ENCODE measurements at regions not wholly inside any gene's neighbourhood (a gene's known extent, or its start where the extent isn't known, plus 50 kb on each side); places are given as distances from the start of the nearest gene placed in this dataset.

GRCh38 chr2:195370167-195370943 is 286.7 kb upstream of the SLC39A10 start:
- WGBS, 3 donors = 81 to 91% (median 89%) methylated on average over 4 of the region's 4 CpGs
- H3K27ac ChIP-seq (ENCODE audit: low read depth in 1 of 3, low read length in 2 of 3) = no peak overlapping the region
- no peaks in the 10 kb centered on the region for H3K9me3 ChIP-seq (ENCODE audit: control insufficient read depth in 2 of 2, insufficient read depth in 1 of 2, low read depth in 1 of 2, low read length in 1 of 2)
- H3K27me3 ChIP-seq (ENCODE audit: control insufficient read depth in 3 of 3, insufficient read depth in 3 of 3, low read length in 3 of 3) = no peaks in the 10 kb centered on the region
- no peak overlapping the region for H3K4me3 ChIP-seq (ENCODE audit: low read depth in 1 of 3, low read length in 3 of 3)
- no peak for FAIRE-seq
- H3K4me1 ChIP-seq (ENCODE audit: control insufficient read depth in 3 of 3, insufficient read depth in 2 of 3, low read depth in 1 of 3, low read length in 2 of 3) = no peaks in the 10 kb centered on the region
- no peaks in the 10 kb centered on the region for H3K36me3 ChIP-seq (ENCODE audit: control insufficient read depth in 3 of 3, insufficient read depth in 2 of 3, low read depth in 1 of 3, low read length in 3 of 3)
- no peak for DNase-seq

GRCh38 chr2:195369218-195369587 is 287.8 kb upstream of the SLC39A10 start:
- no peaks in the 10 kb centered on the region for H3K27me3 ChIP-seq (ENCODE audit: control insufficient read depth in 3 of 3, insufficient read depth in 3 of 3, low read length in 3 of 3)
- 0% methylated on average over 1 of the region's 1 CpG for WGBS, 3 donors
- no peak for FAIRE-seq
- DNase-seq = no peak
- no peak overlapping the region for H3K4me3 ChIP-seq (ENCODE audit: low read depth in 1 of 3, low read length in 3 of 3)
- H3K27ac ChIP-seq (ENCODE audit: low read depth in 1 of 3, low read length in 2 of 3) = no peak overlapping the region
- H3K9me3 ChIP-seq (ENCODE audit: control insufficient read depth in 2 of 2, insufficient read depth in 1 of 2, low read depth in 1 of 2, low read length in 1 of 2) = peaks cover 0 to 4% of the 10 kb centered on the region in 2 donors
- no peaks in the 10 kb centered on the region for H3K4me1 ChIP-seq (ENCODE audit: control insufficient read depth in 3 of 3, insufficient read depth in 2 of 3, low read depth in 1 of 3, low read length in 2 of 3)
- H3K36me3 ChIP-seq (ENCODE audit: control insufficient read depth in 3 of 3, insufficient read depth in 2 of 3, low read depth in 1 of 3, low read length in 3 of 3) = no peaks in the 10 kb centered on the region

- FAIRE-seq (no peak), DNase-seq (no peak)
- WGBS, 3 donors = 69 to 82% (median 77%) methylated on average over 6 of the region's 6 CpGs
- H3K9me3 ChIP-seq (ENCODE audit: control insufficient read depth in 2 of 2, insufficient read depth in 1 of 2, low read depth in 1 of 2, low read length in 1 of 2) = peaks cover 0 to 4% of the 10 kb centered on the region in 2 donors
- H3K4me1 ChIP-seq (ENCODE audit: control insufficient read depth in 3 of 3, insufficient read depth in 2 of 3, low read depth in 1 of 3, low read length in 2 of 3) = no peaks in the 10 kb centered on the region
- no peak overlapping the region for H3K4me3 ChIP-seq (ENCODE audit: low read depth in 1 of 3, low read length in 3 of 3)
- H3K36me3 ChIP-seq (ENCODE audit: control insufficient read depth in 3 of 3, insufficient read depth in 2 of 3, low read depth in 1 of 3, low read length in 3 of 3) = no peaks in the 10 kb centered on the region
- H3K27me3 ChIP-seq (ENCODE audit: control insufficient read depth in 3 of 3, insufficient read depth in 3 of 3, low read length in 3 of 3) = no peaks in the 10 kb centered on the region
- H3K27ac ChIP-seq (ENCODE audit: low read depth in 1 of 3, low read length in 2 of 3) = no peak overlapping the region
Observed at GRCh38 chr2:195368249-195369217, 288.5 kb upstream of the SLC39A10 start.

GRCh38 chr2:195367809-195368208 is 289.2 kb upstream of the SLC39A10 start:
- Histone ChIP-seq H3K27ac (ENCODE audit: low read depth in 1 of 3, low read length in 2 of 3) (no peak overlapping the region), H3K27me3 (ENCODE audit: control insufficient read depth in 3 of 3, insufficient read depth in 3 of 3, low read length in 3 of 3) (no peaks in the 10 kb centered on the region), H3K36me3 (ENCODE audit: control insufficient read depth in 3 of 3, insufficient read depth in 2 of 3, low read depth in 1 of 3, low read length in 3 of 3) (no peaks in the 10 kb centered on the region), H3K4me1 (ENCODE audit: control insufficient read depth in 3 of 3, insufficient read depth in 2 of 3, low read depth in 1 of 3, low read length in 2 of 3) (no peaks in the 10 kb centered on the region), H3K4me3 (ENCODE audit: low read depth in 1 of 3, low read length in 3 of 3) (no peak overlapping the region), H3K9me3 (ENCODE audit: control insufficient read depth in 2 of 2, insufficient read depth in 1 of 2, low read depth in 1 of 2, low read length in 1 of 2) (peaks cover 0 to 4% of the 10 kb centered on the region in 2 donors)
- no peak for FAIRE-seq
- no peak for DNase-seq
- 66 to 82% (median 75%) methylated on average over 2 of the region's 2 CpGs for WGBS, 3 donors

- Histone ChIP-seq H3K4me1 (ENCODE audit: control insufficient read depth in 3 of 3, insufficient read depth in 2 of 3, low read depth in 1 of 3, low read length in 2 of 3) (no peaks in the 10 kb centered on the region), H3K27ac (ENCODE audit: low read depth in 1 of 3, low read length in 2 of 3) (no peak overlapping the region), H3K9me3 (ENCODE audit: control insufficient read depth in 2 of 2, insufficient read depth in 1 of 2, low read depth in 1 of 2, low read length in 1 of 2) (peaks cover 0 to 4% of the 10 kb centered on the region in 2 donors), H3K27me3 (ENCODE audit: control insufficient read depth in 3 of 3, insufficient read depth in 3 of 3, low read length in 3 of 3) (no peaks in the 10 kb centered on the region), H3K4me3 (ENCODE audit: low read depth in 1 of 3, low read length in 3 of 3) (no peak overlapping the region), H3K36me3 (ENCODE audit: control insufficient read depth in 3 of 3, insufficient read depth in 2 of 3, low read depth in 1 of 3, low read length in 3 of 3) (no peaks in the 10 kb centered on the region)
- FAIRE-seq = no peak
- DNase-seq = no peak
- 59 to 71% (median 62%) methylated on average over 5 of the region's 5 CpGs for WGBS, 3 donors
Observed at GRCh38 chr2:195364015-195364965, 292.7 kb upstream of the SLC39A10 start.

GRCh38 chr2:195363496-195363895 is 293.5 kb upstream of the SLC39A10 start:
- no peak for FAIRE-seq
- Histone ChIP-seq H3K27me3 (ENCODE audit: control insufficient read depth in 3 of 3, insufficient read depth in 3 of 3, low read length in 3 of 3) (no peaks in the 10 kb centered on the region), H3K4me3 (ENCODE audit: low read depth in 1 of 3, low read length in 3 of 3) (no peak overlapping the region), H3K27ac (ENCODE audit: low read depth in 1 of 3, low read length in 2 of 3) (no peak overlapping the region), H3K36me3 (ENCODE audit: control insufficient read depth in 3 of 3, insufficient read depth in 2 of 3, low read depth in 1 of 3, low read length in 3 of 3) (no peaks in the 10 kb centered on the region), H3K9me3 (ENCODE audit: control insufficient read depth in 2 of 2, insufficient read depth in 1 of 2, low read depth in 1 of 2, low read length in 1 of 2) (peaks cover 0 to 4% of the 10 kb centered on the region in 2 donors), H3K4me1 (ENCODE audit: control insufficient read depth in 3 of 3, insufficient read depth in 2 of 3, low read depth in 1 of 3, low read length in 2 of 3) (no peaks in the 10 kb centered on the region)
- WGBS, 3 donors = 72 to 96% (median 86%) methylated on average over 1 of the region's 1 CpG
- no peak for DNase-seq

- no peak for DNase-seq
- WGBS, 3 donors = 46 to 69% (median 56%) methylated on average over 1 of the region's 1 CpG
- no peak for FAIRE-seq
Observed at GRCh38 chr2:195360242-195360641, 296.8 kb upstream of the SLC39A10 start.

More at GRCh38 chr2:195360242-195360641, 296.8 kb upstream of the SLC39A10 start:
- Histone ChIP-seq H3K27ac (ENCODE audit: low read depth in 1 of 3, low read length in 2 of 3) (no peak overlapping the region), H3K4me3 (ENCODE audit: low read depth in 1 of 3, low read length in 3 of 3) (no peak overlapping the region), H3K27me3 (ENCODE audit: control insufficient read depth in 3 of 3, insufficient read depth in 3 of 3, low read length in 3 of 3) (no peaks in the 10 kb centered on the region), H3K36me3 (ENCODE audit: control insufficient read depth in 3 of 3, insufficient read depth in 2 of 3, low read depth in 1 of 3, low read length in 3 of 3) (no peaks in the 10 kb centered on the region), H3K4me1 (ENCODE audit: control insufficient read depth in 3 of 3, insufficient read depth in 2 of 3, low read depth in 1 of 3, low read length in 2 of 3) (no peaks in the 10 kb centered on the region), H3K9me3 (ENCODE audit: control insufficient read depth in 2 of 2, insufficient read depth in 1 of 2, low read depth in 1 of 2, low read length in 1 of 2) (peaks cover 0 to 8% of the 10 kb centered on the region in 2 donors)

Data from small intestine (tissue), 7 donors.